GM23248 (cell line): ENCODE measurements at regions not wholly inside any gene's neighbourhood (a gene's known extent, or its start where the extent isn't known, plus 50 kb on each side); places are given as distances from the start of the nearest gene placed in this dataset.

Source experiments
- EZH2 ChIP-seq: fragments of 200-600 bp; sonication (generic); IDR thresholded peaks from 2 replicates; pipeline ENCODE4 v1.6.1; 2018; ENCODE audit warnings: antibody characterized with exemption, mild to moderate bottlenecking; ENCODE audit not compliant: insufficient read depth, poor library complexity, severe bottlenecking
- EZH2phosphoT487 ChIP-seq: fragments of 200-600 bp; sonication (generic); IDR thresholded peaks from 2 replicates; pipeline ENCODE4 v1.6.1; 2018; ENCODE audit warnings: antibody characterized with exemption, moderate library complexity, mild to moderate bottlenecking, low read depth; ENCODE audit not compliant: insufficient read depth

- TF ChIP-seq EZH2 (no peak), EZH2phosphoT487 (no peak)
Measured at GRCh38 chr11:87548797-87549196, 511.1 kb downstream of the TMEM135 start.
